Heart right ventricle (tissue), 16 donors: ENCODE measurements at regions not wholly inside any gene's neighbourhood (a gene's known extent, or its start where the extent isn't known, plus 50 kb on each side); places are given as distances from the start of the nearest gene placed in this dataset.

Experiments
- ATAC-seq, 8 donors: fragments of 200-7000 bp; cut with Tn5 transposase; one replicate each; pipeline ENCODE4 v1.9.1; 2020; ENCODE audit warnings: mild to moderate bottlenecking in 8 of 8, moderate library complexity in 8 of 8, moderate number of reproducible peaks in 1 of 8
- DNase-seq, 2 donors: peaks; one replicate each; pipeline ENCODE4 v3.0.0-alpha.2; 2020
- H3K27ac ChIP-seq, 10 donors: fragments of 200-600 bp; sonication (generic) in 2 of 10; one replicate each; pipeline versions ENCODE4 v1.5.0 to v1.8.0; 2020 to 2022; ENCODE audit warnings: mild to moderate bottlenecking in 3 of 10
- H3K27me3 ChIP-seq, 7 donors: fragments of 200-600 bp; one replicate each; pipeline ENCODE4 v1.8.0; 2021 to 2022; ENCODE audit warnings: mild to moderate bottlenecking in 2 of 7
- H3K36me3 ChIP-seq, 9 donors: fragments of 200-600 bp; sonication (generic) in 1 of 9; one replicate each; pipeline versions ENCODE4 v1.5.0 to v1.8.0; 2020 to 2022; ENCODE audit warnings: mild to moderate bottlenecking in 2 of 9
- H3K4me1 ChIP-seq, 9 donors: fragments of 200-600 bp; sonication (generic) in 1 of 9; one replicate each; pipeline versions ENCODE4 v1.5.0 to v1.8.0; 2020 to 2022; ENCODE audit warnings: mild to moderate bottlenecking in 4 of 9
- H3K4me3 ChIP-seq, 10 donors: fragments of 200-600 bp; sonication (generic) in 2 of 10; one replicate each; pipeline versions ENCODE4 v1.5.0 to v1.8.0; 2020 to 2022; ENCODE audit warnings: mild to moderate bottlenecking in 7 of 10, moderate library complexity in 2 of 10
- H3K9me3 ChIP-seq, 11 donors: fragments of 200-600 bp in 10 of 11; sonication (generic) in 2 of 11; one replicate each; pipeline versions ENCODE4 v1.5.0 to v1.8.0; 2013 to 2022; ENCODE audit warnings: mild to moderate bottlenecking in 2 of 11, control low read depth in 1 of 11, moderate library complexity in 1 of 11
- WGBS, 2 donors: extraction: QIAGEN DNeasy Blood & Tissue Kit; methylation state at CpG; one replicate each; pipeline ENCODE4 v1.1.7; 2013; ENCODE audit warnings: inconsistent platforms in 1 of 2; 5-methylcytosine and 5-hydroxymethylcytosine counted together
- intact Hi-C, 10 donors: fragments of 100-400 bp; cut with DNase I; formaldehyde crosslinking; loops; one replicate each; pipeline versions ENCODE4 v1.11.1 to v1.14.2; 2022
- TF ChIP-seq, protein P1 (sequence below), 9 donors: fragments of 200-600 bp; sonication (generic) in 2 of 9; IDR thresholded peaks; one replicate each; pipeline versions ENCODE4 v1.5.0 to v1.8.0; 2021 to 2022; ENCODE audit warnings: antibody characterized with exemption in 9 of 9, mild to moderate bottlenecking in 5 of 9, moderate library complexity in 1 of 9
- donor health status: Arrhythmogenic right ventricular cardiomyopathy.
- donor health status: ischemic (EF 13 %, LVEDD 7.1; RV severe dilation, severe dysfunction).
- donor health status: healthy with polysubstance abuse.
- donor health status: DM: no; HTN: yes; CAD: no.
- donor health status: DM: no; HTN: no; CAD: no.
- donor health status: ischemic (EF 25% LVEDD 6.9; RV normal size, moderate dysfunction).
- donor health status: ischemic (EF 25% LVEDD 5.7; RV mildly dilated, moderate dysfunction).
- donor health status: healthy.
- donor health status: DM: yes; HTN: yes; CAD: no.
- donor health status: Ischemic cardiomyopathy.
- donor health status: ischemic (EF 35%, LVEDD 5.7; RV mildly dilated, moderate dysfunction).
- donor health status: nonischemic (EF 11% LVEDD 7.7; RV severe dilation, severe dysfunction).
- donor health status: DM: yes; HTN: yes; CAD: no.
- donor health status: PGD.
- donor health status: ischemic (EF 29% LVEDD 5.4; RV normal size, mild dysfunction).
- donor health status: nonischemic (EF 23%, LVEDD 6.1; RV moderate dilation, normal function).

DNA sequence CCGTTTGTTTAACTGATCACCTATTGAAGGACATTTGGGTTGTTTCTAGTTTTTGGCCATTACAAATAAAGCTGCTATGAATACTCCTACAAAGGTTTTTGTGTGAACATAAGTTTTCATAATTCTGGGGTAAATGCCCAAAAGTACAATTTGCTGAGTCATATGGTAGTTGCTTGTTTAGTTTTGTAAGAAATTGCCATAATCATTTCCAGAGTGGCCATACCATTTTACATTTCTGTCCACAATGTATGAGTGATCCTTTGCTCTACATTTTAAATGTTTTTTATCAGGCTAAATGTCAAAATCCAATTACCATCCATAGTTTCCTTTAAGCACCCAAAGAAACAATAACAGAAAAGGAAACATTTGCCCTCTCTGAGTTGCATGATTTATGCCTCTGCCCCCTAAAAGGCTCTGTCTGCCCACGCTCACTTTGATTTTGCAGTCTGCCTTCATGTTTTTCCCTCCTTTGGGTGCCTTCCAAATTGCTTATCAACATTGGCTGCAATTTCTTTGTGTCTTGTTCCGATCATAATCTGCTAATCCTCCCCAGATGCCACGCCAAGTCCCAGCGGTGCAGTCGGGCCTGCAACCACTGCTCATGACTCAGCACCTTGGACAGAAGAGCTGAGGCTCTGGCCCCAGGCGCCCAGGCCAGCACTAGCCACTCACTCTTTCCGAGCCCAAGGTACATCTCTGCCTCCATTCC is 339.2 kb downstream of the PIK3R1 start:
- peaks cover 0 to 14% (median 0%) of the 10 kb centered on the region in 11 donors for H3K9me3 ChIP-seq
- H3K4me3 ChIP-seq: no peak overlapping the region
- H3K36me3 ChIP-seq: no peaks in the 10 kb centered on the region
- DNase-seq (peak in 1 of 2 donors; percentile 33), ATAC-seq (peak in 4 of 8 donors; percentile 33 to 79 (median 38))
- WGBS, 2 donors: 53 to 69% methylated on average over 8 of the region's 8 CpGs
- no peaks in the 10 kb centered on the region for H3K27me3 ChIP-seq
- intact Hi-C loops: no loop called here
- H3K4me1 ChIP-seq: no peaks in the 10 kb centered on the region
- no peak overlapping the region for H3K27ac ChIP-seq
- TF ChIP-seq, protein P1, sequence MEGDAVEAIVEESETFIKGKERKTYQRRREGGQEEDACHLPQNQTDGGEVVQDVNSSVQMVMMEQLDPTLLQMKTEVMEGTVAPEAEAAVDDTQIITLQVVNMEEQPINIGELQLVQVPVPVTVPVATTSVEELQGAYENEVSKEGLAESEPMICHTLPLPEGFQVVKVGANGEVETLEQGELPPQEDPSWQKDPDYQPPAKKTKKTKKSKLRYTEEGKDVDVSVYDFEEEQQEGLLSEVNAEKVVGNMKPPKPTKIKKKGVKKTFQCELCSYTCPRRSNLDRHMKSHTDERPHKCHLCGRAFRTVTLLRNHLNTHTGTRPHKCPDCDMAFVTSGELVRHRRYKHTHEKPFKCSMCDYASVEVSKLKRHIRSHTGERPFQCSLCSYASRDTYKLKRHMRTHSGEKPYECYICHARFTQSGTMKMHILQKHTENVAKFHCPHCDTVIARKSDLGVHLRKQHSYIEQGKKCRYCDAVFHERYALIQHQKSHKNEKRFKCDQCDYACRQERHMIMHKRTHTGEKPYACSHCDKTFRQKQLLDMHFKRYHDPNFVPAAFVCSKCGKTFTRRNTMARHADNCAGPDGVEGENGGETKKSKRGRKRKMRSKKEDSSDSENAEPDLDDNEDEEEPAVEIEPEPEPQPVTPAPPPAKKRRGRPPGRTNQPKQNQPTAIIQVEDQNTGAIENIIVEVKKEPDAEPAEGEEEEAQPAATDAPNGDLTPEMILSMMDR (IDR thresholded peaks at IDR 0.05): no peak

DNA sequence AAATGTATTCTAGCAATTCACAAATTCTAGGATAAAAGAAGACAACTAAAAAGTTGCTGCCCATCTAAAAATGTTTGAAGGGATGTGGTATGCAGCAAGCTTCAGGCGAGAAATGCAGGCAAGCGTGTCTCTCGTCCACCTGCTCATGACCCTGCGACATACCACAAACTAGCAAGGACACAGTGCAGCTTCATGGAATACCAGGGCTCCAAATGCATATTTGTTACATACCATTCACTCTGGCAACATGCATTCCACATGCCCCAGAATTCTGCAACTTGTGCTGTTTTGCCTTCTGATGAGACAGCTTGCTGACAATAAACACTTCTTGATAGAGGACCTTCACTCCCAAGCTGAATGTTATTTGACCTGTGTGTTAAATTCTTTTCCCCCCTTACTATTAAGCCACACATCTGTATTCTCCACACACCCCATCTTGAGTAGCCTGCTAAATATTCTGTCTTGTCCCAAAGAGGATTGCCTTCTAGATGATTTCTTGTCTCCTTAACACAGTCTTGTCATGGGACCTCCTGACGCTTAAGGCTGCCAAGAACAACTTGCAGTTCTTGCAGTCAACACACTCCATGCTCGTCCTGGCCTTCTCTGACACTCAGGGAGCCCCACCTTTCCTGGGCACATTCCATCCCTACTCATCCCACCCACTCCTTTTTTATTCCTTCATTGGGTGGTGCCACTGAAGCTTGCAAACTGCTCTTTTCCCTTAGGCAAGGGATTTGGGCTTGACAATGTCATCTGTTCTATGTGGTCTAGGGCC is 340.5 kb downstream of the PIK3R1 start:
- Histone ChIP-seq H3K27ac (no peak overlapping the region), H3K36me3 (no peaks in the 10 kb centered on the region), H3K9me3 (peaks cover 0 to 14% (median 0%) of the 10 kb centered on the region in 11 donors), H3K4me3 (no peak overlapping the region), H3K4me1 (no peaks in the 10 kb centered on the region), H3K27me3 (no peaks in the 10 kb centered on the region)
- TF ChIP-seq, protein P1 (IDR thresholded peaks at IDR 0.05): no peak
- ATAC-seq: no peak
- DNase-seq: no peak
- intact Hi-C loops: no loop called here
- WGBS, 2 donors: 85 to 88% methylated on average over 6 of the region's 6 CpGs

DNA sequence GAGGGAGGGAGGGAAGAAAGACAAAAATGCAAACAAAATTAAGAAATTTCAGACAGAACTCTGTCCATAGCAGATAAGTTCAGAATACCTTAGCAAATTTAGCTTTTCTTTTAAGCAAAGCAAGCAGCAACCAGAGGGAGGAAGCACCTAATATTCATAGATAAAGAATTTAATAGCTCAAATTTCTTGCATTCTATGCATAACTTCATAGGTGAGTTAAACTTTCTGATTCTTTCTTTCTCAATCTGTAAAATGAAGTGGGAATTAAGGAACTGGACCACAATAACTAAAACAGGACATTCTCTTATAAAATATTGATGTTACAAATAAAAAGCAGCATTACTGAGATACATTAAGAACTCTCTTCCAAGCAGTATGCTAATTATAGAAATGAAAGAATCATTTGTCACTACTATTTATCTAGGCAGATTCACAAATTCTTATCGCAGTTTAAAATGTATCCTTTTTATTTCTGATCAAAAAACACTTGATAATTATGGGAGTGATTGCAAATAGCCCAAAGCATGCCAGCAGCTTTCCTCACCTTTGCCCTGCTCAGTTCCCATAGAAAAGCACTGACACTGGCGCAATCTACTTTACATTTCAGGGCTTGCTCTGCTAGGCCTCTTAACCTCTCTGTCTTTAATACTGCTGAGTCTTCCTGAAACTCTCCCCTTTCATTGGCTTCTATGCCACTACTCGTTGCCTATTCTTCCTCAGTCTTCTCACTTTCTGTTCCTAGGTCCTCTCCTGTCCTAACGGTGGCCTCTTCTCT is 341.8 kb downstream of the PIK3R1 start:
- H3K9me3 ChIP-seq: peaks cover 0 to 14% (median 0%) of the 10 kb centered on the region in 11 donors
- no peaks in the 10 kb centered on the region for H3K36me3 ChIP-seq
- H3K27ac ChIP-seq: no peak overlapping the region
- ATAC-seq (no peak), DNase-seq (no peak)
- WGBS, 2 donors: 68 to 84% methylated on average over 4 of the region's 4 CpGs
- TF ChIP-seq, protein P1 (IDR thresholded peaks at IDR 0.05): no peak
- no peaks in the 10 kb centered on the region for H3K27me3 ChIP-seq
- intact Hi-C loops: no loop called here
- peaks cover 0 to 7% (median 4%) of the 10 kb centered on the region in 9 donors for H3K4me1 ChIP-seq
- no peak overlapping the region for H3K4me3 ChIP-seq

DNA sequence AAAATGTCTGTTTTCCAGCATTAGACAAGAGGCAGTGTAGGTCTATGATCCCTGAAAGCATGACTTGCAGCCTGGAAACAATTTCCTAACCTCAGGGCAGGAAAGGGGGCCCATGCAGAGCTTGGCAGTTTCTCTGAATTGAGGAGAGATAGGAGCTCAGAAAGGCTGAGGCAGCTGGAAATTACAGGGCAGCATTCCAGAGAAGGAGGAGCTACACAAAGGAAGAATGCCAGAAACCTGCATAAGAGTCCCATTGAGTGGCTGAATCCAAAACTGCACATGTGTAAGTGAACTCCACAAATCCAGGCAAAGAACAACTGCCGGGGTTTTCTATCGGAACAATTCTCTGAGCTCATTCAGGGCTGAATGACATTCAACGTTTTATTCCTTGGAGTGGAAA is 346.8 kb downstream of the PIK3R1 start:
- ATAC-seq: peak; percentile 64 to 95 (median 86)

More for the DNA sequence above, 346.8 kb downstream of the PIK3R1 start:
- H3K4me3 ChIP-seq: no peak overlapping the region
- TF ChIP-seq, protein P1 (IDR thresholded peaks at IDR 0.05): no peak
- H3K27me3 ChIP-seq: no peaks in the 10 kb centered on the region
- no peak overlapping the region for H3K27ac ChIP-seq
- 30 to 34% methylated on average over 3 of the region's 3 CpGs for whole genome bisulfite sequencing, 2 donors
- intact Hi-C loops: loop anchor here in 1 of 10 donors (5.0 kb wide), 1 partner anchor 405 kb away; no protein-coding TSS in a partner anchor
- peaks cover 0 to 34% (median 11%) of the 10 kb centered on the region in 11 donors for H3K9me3 ChIP-seq
- no peaks in the 10 kb centered on the region for H3K36me3 ChIP-seq
- peak in 1 of 2 donors; percentile 68 for DNase-seq
- peaks cover 0 to 11% (median 4%) of the 10 kb centered on the region in 9 donors for H3K4me1 ChIP-seq
